CD4-positive, CD25-positive, alpha-beta regulatory T cell (primary cell): ENCODE measurements at regions not wholly inside any gene's neighbourhood (a gene's known extent, or its start where the extent isn't known, plus 50 kb on each side); places are given as distances from the start of the nearest gene placed in this dataset.

Experiments
- ATAC-seq, 2 donors: fragments of 150-1000 bp; cut with Tn5 transposase; one replicate each; pipeline ENCODE4 v1.10.0; 2021; ENCODE audit warnings: low read depth in 2 of 2, moderate number of reproducible peaks in 2 of 2, moderate library complexity in 1 of 2
- DNase-seq, 3 donors: peaks; one replicate each; pipeline versions ENCODE4 v3.0.0 to v3.0.0-alpha.2; 2012 to 2022; ENCODE audit warnings: mixed read lengths in 1 of 3
- H3K27ac ChIP-seq: one replicate; pipeline ENCODE4 v1.7.0; 2013; ENCODE audit warnings: mild to moderate bottlenecking, low read length; ENCODE audit not compliant: insufficient read depth, poor library complexity, severe bottlenecking
- H3K27me3 ChIP-seq: one replicate; pipeline ENCODE4 v1.7.0; 2013; ENCODE audit warnings: low read length; ENCODE audit not compliant: control insufficient read depth, insufficient read depth
- H3K36me3 ChIP-seq: one replicate; pipeline ENCODE4 v1.7.0; 2013; ENCODE audit warnings: mild to moderate bottlenecking, low read length, moderate library complexity; ENCODE audit not compliant: control insufficient read depth, insufficient read depth
- H3K4me1 ChIP-seq: 2 replicates; pipeline ENCODE4 v1.7.0; 2013; ENCODE audit warnings: mild to moderate bottlenecking, low read length; ENCODE audit not compliant: insufficient read depth, control insufficient read depth, poor library complexity, severe bottlenecking
- H3K4me3 ChIP-seq: one replicate; pipeline ENCODE4 v1.7.0; 2013; ENCODE audit warnings: low read depth, mild to moderate bottlenecking, low read length, moderate library complexity
- H3K9me3 ChIP-seq, 2 experiments: 1 replicate in 1 of 2; 2 replicates in 1 of 2; pipeline ENCODE4 v1.7.0; 2013; ENCODE audit warnings: low read length in 2 of 2, mild to moderate bottlenecking in 1 of 2, moderate library complexity in 1 of 2; ENCODE audit not compliant: control insufficient read depth in 2 of 2
- H3K27ac Mint-ChIP-seq, 3 donors: one replicate each; pipeline ENCODE4 v1.8.0; 2020 to 2022; ENCODE audit warnings: mild to moderate bottlenecking in 3 of 3, mixed read lengths in 3 of 3, moderate library complexity in 2 of 3
- H3K27me3 Mint-ChIP-seq: one replicate; pipeline ENCODE4 v1.8.0; 2022; ENCODE audit warnings: mild to moderate bottlenecking, mixed read lengths
- H3K36me3 Mint-ChIP-seq: one replicate; pipeline ENCODE4 v1.8.0; 2020; ENCODE audit warnings: mixed read lengths
- H3K4me1 Mint-ChIP-seq, 4 donors: one replicate each; pipeline ENCODE4 v1.8.0; 2020 to 2022; ENCODE audit warnings: mixed read lengths in 4 of 4, mild to moderate bottlenecking in 1 of 4
- H3K4me3 Mint-ChIP-seq, 4 donors: one replicate each; pipeline ENCODE4 v1.8.0; 2020 to 2022; ENCODE audit warnings: mild to moderate bottlenecking in 4 of 4, mixed read lengths in 4 of 4, moderate library complexity in 3 of 4
- H3K9me3 Mint-ChIP-seq, 7 donors: one replicate each; pipeline ENCODE4 v1.8.0; 2020 to 2022; ENCODE audit warnings: mixed read lengths in 7 of 7, mild to moderate bottlenecking in 3 of 7, moderate library complexity in 2 of 7

DNA sequence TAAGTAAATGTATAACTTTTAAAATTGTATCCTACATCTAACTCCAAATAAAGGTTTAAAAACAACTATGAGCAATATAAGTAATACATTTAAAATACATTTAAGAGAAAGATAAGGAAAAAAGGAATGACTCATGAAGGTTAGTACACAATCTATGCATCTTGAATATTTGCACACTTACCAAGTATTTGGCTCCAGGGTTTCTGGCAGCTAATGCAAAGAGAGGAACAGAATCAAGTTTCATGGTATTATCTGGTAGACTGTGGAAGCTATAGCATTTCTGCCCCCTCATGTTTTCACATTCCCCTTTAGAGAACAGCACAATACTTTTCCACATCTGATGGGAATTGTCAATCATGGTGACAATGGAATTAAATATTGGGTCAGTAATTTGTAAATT is 132.1 kb downstream of the COX7C start:
- Mint-ChIP-seq H3K27me3 (no peaks in the 10 kb centered on the region), H3K4me3 (no peak overlapping the region), H3K9me3 (peaks cover 0 to 6% (median 0%) of the 10 kb centered on the region in 7 donors), H3K4me1 (no peaks in the 10 kb centered on the region), H3K27ac (no peak overlapping the region), H3K36me3 (no peaks in the 10 kb centered on the region)
- DNase-seq (no peak), ATAC-seq (no peak)
- Histone ChIP-seq H3K27ac (no peak overlapping the region), H3K9me3 (no peaks in the 10 kb centered on the region), H3K36me3 (no peaks in the 10 kb centered on the region), H3K4me1 (no peaks in the 10 kb centered on the region), H3K27me3 (no peaks in the 10 kb centered on the region), H3K4me3 (no peak overlapping the region)

DNA sequence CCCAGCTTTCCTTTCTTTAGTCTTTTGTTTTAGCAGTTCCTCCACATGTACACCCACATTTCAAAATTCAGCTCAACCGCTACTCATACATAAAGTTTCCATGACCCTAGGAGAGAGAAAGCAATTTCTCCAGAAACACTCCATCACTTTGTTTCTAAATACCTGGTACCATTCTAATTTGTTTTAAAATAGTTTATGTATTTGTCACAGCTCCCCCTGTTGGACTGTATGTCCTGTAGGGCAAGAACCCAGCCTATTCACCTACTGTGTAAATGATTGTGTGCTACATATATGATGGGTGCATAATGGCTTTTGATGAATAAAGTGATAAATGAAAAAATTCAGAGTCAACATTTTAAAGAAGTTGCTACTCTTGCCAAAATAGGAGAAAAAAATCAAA is 139.1 kb downstream of the COX7C start:
- H3K4me1 ChIP-seq, result no peaks in the 10 kb centered on the region
- Mint-ChIP-seq H3K36me3 (no peaks in the 10 kb centered on the region), H3K27ac (no peak overlapping the region), H3K9me3 (peaks cover 0 to 5% (median 2%) of the 10 kb centered on the region in 7 donors), H3K4me3 (no peak overlapping the region), H3K27me3 (no peaks in the 10 kb centered on the region), H3K4me1 (no peaks in the 10 kb centered on the region)
- H3K9me3 ChIP-seq, result no peaks in the 10 kb centered on the region
- no peak for ATAC-seq
- H3K27me3 ChIP-seq, result no peaks in the 10 kb centered on the region
- no peak for DNase-seq
- H3K27ac ChIP-seq, result no peak overlapping the region
- no peak overlapping the region for H3K4me3 ChIP-seq
- no peaks in the 10 kb centered on the region for H3K36me3 ChIP-seq

DNA sequence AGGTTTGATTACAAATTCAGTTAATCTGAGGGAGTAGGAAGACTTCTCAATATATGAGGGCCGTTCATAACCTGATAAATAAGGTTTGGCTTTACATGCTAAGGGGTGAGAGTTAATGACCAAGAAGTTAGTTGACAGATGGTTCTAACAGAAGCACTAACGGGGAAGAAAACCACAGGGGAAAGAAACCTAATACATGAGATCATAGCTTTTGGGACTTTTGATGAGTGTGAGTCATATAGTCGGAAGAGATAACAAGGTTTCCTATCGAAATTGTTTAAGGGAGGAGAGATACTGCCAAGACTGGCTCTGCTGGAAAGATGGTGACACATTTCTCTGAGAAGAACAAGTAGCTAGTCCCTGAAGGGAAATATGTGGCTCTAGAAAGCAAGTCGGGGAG is 140.1 kb downstream of the COX7C start:
- no peaks in the 10 kb centered on the region for H3K36me3 ChIP-seq
- no peaks in the 10 kb centered on the region for H3K4me1 ChIP-seq
- ATAC-seq, result no peak
- DNase-seq, result no peak
- Mint-ChIP-seq H3K27ac (no peak overlapping the region), H3K27me3 (no peaks in the 10 kb centered on the region), H3K4me1 (no peaks in the 10 kb centered on the region), H3K36me3 (no peaks in the 10 kb centered on the region), H3K9me3 (peaks cover 0 to 5% (median 2%) of the 10 kb centered on the region in 7 donors), H3K4me3 (no peak overlapping the region)
- H3K9me3 ChIP-seq, result no peaks in the 10 kb centered on the region
- no peak overlapping the region for H3K27ac ChIP-seq
- no peaks in the 10 kb centered on the region for H3K27me3 ChIP-seq
- H3K4me3 ChIP-seq, result no peak overlapping the region

DNA sequence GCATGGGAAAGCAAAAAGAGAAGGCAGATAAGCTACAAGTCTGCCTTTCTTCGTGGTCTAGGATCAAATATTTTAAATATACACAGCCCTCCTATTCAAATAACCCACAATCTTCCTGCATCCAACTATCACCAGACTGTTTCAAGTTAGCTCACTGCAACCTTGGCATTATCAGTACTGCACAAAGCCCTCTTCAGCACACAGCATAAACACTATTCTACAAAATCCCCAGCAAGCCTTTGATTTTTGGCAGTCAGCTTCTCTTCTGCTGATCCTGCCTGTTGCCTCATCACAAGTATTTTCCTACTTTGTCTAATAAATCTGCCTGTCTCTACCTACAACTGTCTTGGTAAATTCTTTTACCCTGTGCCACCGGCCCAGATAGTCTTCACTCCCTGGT is 142.9 kb downstream of the COX7C start:
- H3K9me3 ChIP-seq, result no peaks in the 10 kb centered on the region
- H3K4me3 ChIP-seq, result no peak overlapping the region
- Mint-ChIP-seq H3K36me3 (no peaks in the 10 kb centered on the region), H3K27me3 (no peaks in the 10 kb centered on the region), H3K4me1 (no peaks in the 10 kb centered on the region), H3K9me3 (peaks cover 0 to 5% (median 2%) of the 10 kb centered on the region in 7 donors), H3K27ac (no peak overlapping the region), H3K4me3 (no peak overlapping the region)
- DNase-seq (no peak), ATAC-seq (no peak)
- no peaks in the 10 kb centered on the region for H3K4me1 ChIP-seq
- no peak overlapping the region for H3K27ac ChIP-seq
- H3K36me3 ChIP-seq, result no peaks in the 10 kb centered on the region
- no peaks in the 10 kb centered on the region for H3K27me3 ChIP-seq

DNA sequence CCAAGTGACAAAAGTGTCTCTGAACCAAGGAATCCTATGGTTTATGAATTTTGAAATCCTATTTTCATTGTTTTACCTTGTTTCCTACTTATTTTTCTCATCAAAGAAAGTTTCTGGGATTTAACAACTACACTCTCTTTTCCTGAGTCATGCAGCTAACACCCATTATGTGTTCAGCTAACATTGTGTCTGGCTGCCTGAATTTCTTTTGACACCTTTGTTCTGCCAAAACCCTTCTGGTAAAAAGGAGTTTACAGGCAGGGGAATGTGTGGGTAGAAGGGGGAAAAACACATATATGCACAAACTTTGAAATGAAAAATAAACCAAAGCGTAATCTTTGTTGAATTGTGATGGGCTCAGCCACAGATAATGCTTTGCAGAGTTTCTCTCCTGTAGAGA is 146.2 kb downstream of the COX7C start:
- H3K27me3 Mint-ChIP-seq, result peaks cover 4% of the 10 kb centered on the region
- H3K4me1 ChIP-seq, result no peaks in the 10 kb centered on the region
- H3K4me3 ChIP-seq, result no peak overlapping the region
- ATAC-seq (no peak), DNase-seq (no peak)
- H3K27ac Mint-ChIP-seq, result no peak overlapping the region
- H3K4me3 Mint-ChIP-seq, result no peak overlapping the region
- no peak overlapping the region for H3K27ac ChIP-seq
- H3K9me3 ChIP-seq, result no peaks in the 10 kb centered on the region
- no peaks in the 10 kb centered on the region for H3K4me1 Mint-ChIP-seq
- no peaks in the 10 kb centered on the region for H3K27me3 ChIP-seq
- H3K36me3 ChIP-seq, result no peaks in the 10 kb centered on the region
- H3K9me3 Mint-ChIP-seq, result peaks cover 0 to 2% (median 0%) of the 10 kb centered on the region in 7 donors
- H3K36me3 Mint-ChIP-seq, result no peaks in the 10 kb centered on the region

DNA sequence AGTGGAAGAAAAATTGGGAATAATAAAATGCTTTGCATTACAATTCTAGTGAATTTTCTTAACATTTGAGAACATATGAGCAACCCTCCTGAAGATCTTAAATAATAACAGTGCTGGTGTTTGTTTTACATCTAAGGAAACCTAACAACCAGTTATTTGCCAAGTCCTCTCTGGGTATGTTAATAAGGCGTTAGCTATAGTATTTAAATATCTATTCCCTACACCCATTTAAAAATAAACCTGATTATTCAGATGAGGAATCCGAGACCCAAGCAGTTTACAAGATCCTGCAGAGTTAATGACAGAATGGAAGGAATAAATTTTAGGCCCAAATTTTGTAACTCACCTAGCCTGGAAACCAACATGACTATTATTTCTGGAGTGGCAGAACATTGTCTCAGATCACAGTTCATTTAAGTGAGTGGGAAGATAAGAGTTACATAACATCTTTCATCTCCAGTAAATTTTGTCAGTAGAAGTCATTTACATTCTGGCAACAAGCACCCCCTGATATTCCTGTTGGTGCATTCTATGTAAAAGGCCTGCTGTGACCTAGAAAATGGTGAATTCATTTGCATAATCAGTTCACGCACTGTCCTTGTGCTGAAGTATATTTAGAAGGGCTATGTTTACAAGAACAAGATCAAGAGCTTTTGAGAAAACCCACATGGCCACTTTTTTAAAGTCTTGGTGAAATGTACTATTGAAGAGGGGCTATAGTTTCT is 148.2 kb downstream of the COX7C start:
- H3K27ac ChIP-seq, result no peak overlapping the region
- DNase-seq (no peak), ATAC-seq (no peak)
- no peaks in the 10 kb centered on the region for H3K36me3 ChIP-seq
- no peaks in the 10 kb centered on the region for H3K27me3 ChIP-seq
- H3K4me1 ChIP-seq, result no peaks in the 10 kb centered on the region
- H3K27me3 Mint-ChIP-seq, result peaks cover 4% of the 10 kb centered on the region
- H3K36me3 Mint-ChIP-seq, result no peaks in the 10 kb centered on the region
- H3K9me3 ChIP-seq, result no peaks in the 10 kb centered on the region
- H3K4me3 Mint-ChIP-seq, result no peak overlapping the region
- H3K9me3 Mint-ChIP-seq, result peaks cover 0 to 5% (median 4%) of the 10 kb centered on the region in 7 donors
- no peak overlapping the region for H3K4me3 ChIP-seq
- H3K4me1 Mint-ChIP-seq, result no peaks in the 10 kb centered on the region
- H3K27ac Mint-ChIP-seq, result no peak overlapping the region

DNA sequence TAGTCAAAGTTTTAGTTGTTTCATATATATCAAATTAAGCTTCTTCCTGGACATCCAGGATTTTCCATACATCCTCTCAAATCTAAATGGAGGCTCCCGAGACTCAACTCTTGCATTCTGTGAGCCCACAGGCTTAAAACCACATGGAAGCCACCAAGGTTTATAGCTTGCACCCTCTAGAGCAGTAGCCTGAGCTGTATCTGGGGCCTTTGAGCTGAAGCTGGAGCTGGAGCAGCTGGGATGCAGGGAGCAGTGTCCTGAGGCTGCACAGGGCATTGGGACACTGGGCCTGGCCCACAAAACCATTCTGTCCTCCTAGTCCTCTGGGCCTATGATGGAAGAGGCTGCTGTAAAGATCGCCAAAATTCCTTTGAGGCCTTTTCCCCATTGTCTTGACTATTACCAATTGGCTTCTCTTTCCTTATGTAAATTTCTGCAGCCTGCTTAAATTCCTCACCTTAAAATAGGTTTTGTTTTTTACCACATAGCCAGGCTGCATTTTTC is 151.0 kb downstream of the COX7C start:
- Histone ChIP-seq H3K4me1 (no peaks in the 10 kb centered on the region), H3K4me3 (no peak overlapping the region), H3K27ac (no peak overlapping the region), H3K36me3 (no peaks in the 10 kb centered on the region), H3K9me3 (no peaks in the 10 kb centered on the region), H3K27me3 (no peaks in the 10 kb centered on the region)
- peaks cover 0 to 11% (median 5%) of the 10 kb centered on the region in 7 donors for H3K9me3 Mint-ChIP-seq
- no peak for ATAC-seq
- no peaks in the 10 kb centered on the region for H3K36me3 Mint-ChIP-seq
- no peak overlapping the region for H3K27ac Mint-ChIP-seq
- no peak for DNase-seq
- no peaks in the 10 kb centered on the region for H3K4me1 Mint-ChIP-seq
- H3K27me3 Mint-ChIP-seq, result peaks cover 4% of the 10 kb centered on the region
- H3K4me3 Mint-ChIP-seq, result no peak overlapping the region

DNA sequence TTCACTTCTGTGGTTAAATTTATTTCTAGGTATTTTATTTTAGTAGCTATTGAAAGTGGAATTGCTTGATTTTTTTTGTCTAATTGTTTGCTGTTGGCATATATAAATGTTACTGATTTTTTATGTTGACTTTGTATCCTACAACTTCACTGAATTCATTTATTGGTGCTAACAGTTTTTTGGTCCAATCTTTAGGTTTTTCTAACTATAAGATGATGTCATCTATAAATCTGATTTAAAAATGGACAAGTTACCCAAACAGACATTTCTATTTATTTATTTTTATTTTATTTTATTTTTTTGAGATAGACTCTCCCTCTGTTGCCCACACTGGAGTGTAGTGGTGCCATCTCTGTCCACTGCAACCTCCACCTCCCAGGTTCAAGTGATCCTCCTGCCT is 162.3 kb downstream of the COX7C start:
- Histone ChIP-seq H3K36me3 (no peaks in the 10 kb centered on the region), H3K4me3 (no peak overlapping the region), H3K4me1 (no peaks in the 10 kb centered on the region), H3K27ac (no peak overlapping the region), H3K9me3 (no peaks in the 10 kb centered on the region), H3K27me3 (no peaks in the 10 kb centered on the region)
- ATAC-seq (no peak), DNase-seq (no peak)
- Mint-ChIP-seq H3K9me3 (peaks cover 0 to 6% (median 2%) of the 10 kb centered on the region in 7 donors), H3K27me3 (peaks cover 5% of the 10 kb centered on the region), H3K4me3 (no peak overlapping the region), H3K27ac (no peak overlapping the region), H3K4me1 (no peaks in the 10 kb centered on the region), H3K36me3 (no peaks in the 10 kb centered on the region)
